HFFc6 (cell line): ENCODE measurements at regions not wholly inside any gene's neighbourhood (a gene's known extent, or its start where the extent isn't known, plus 50 kb on each side); places are given as distances from the start of the nearest gene placed in this dataset.

Source experiments
- DNase-seq: peaks from one replicate; pipeline ENCODE4 v3.0.0-alpha.2; 2018
- H3K27ac Mint-ChIP-seq: 2 replicates; pipeline ENCODE4 v1.8.0; 2020; ENCODE audit warnings: mild to moderate bottlenecking, mixed read lengths
- H3K27me3 Mint-ChIP-seq: 2 replicates; pipeline ENCODE4 v1.8.0; 2021; ENCODE audit warnings: mild to moderate bottlenecking, moderate library complexity, mixed read lengths; ENCODE audit not compliant: insufficient read depth
- H3K36me3 Mint-ChIP-seq: 2 replicates; pipeline ENCODE4 v1.8.0; 2021; ENCODE audit warnings: low read depth, mixed read lengths
- H3K4me1 Mint-ChIP-seq: 2 replicates; pipeline ENCODE4 v1.8.0; 2020; ENCODE audit warnings: low read depth, mixed read lengths
- H3K4me3 Mint-ChIP-seq: 2 replicates; pipeline ENCODE4 v1.8.0; 2020; ENCODE audit warnings: mild to moderate bottlenecking, moderate library complexity, mixed read lengths
- H3K9me3 Mint-ChIP-seq: 2 replicates; pipeline ENCODE4 v1.8.0; 2020; ENCODE audit warnings: mild to moderate bottlenecking, mixed read lengths
- TF ChIP-seq, protein P1 (sequence below): fragments of 200-600 bp; sonication (generic); IDR thresholded peaks from 2 replicates; pipeline ENCODE4 v1.5.0; 2021; ENCODE audit warnings: antibody characterized with exemption, mild to moderate bottlenecking

DNA sequence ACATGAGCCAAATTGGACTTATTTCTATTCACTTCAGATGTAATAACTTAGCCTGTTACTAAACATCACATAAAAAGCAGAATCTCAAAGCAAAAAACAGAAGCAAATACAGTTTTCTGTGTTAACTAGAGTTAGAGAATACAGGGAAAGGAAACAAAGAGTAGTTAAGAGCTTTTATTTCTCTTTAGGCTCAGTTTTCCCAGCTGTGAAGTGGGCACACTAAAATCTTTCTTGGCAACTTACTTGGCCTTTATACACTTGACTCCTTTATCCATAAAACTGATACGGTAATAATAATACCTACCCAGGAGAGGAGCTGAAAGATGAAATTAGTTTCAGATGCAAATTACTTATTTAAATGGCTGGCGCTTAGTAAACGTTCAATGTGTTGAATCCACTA is 132.8 kb upstream of the SPATS2L start:
- Mint-ChIP-seq H3K27me3 (peaks cover 10% of the 10 kb centered on the region; the same call in 1 of the 2 replicates), H3K36me3 (0 out of 2 replicates have a peak, but pooled peaks cover 4% of the 10 kb centered on the region), H3K4me3 (no peak overlapping the region), H3K4me1 (peaks cover 38% of the 10 kb centered on the region), H3K27ac (no peak overlapping the region), H3K9me3 (no peaks in the 10 kb centered on the region; the same call in 1 of the 2 replicates)
- no peak for DNase-seq
- TF ChIP-seq, protein P1, sequence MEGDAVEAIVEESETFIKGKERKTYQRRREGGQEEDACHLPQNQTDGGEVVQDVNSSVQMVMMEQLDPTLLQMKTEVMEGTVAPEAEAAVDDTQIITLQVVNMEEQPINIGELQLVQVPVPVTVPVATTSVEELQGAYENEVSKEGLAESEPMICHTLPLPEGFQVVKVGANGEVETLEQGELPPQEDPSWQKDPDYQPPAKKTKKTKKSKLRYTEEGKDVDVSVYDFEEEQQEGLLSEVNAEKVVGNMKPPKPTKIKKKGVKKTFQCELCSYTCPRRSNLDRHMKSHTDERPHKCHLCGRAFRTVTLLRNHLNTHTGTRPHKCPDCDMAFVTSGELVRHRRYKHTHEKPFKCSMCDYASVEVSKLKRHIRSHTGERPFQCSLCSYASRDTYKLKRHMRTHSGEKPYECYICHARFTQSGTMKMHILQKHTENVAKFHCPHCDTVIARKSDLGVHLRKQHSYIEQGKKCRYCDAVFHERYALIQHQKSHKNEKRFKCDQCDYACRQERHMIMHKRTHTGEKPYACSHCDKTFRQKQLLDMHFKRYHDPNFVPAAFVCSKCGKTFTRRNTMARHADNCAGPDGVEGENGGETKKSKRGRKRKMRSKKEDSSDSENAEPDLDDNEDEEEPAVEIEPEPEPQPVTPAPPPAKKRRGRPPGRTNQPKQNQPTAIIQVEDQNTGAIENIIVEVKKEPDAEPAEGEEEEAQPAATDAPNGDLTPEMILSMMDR = no peak

DNA sequence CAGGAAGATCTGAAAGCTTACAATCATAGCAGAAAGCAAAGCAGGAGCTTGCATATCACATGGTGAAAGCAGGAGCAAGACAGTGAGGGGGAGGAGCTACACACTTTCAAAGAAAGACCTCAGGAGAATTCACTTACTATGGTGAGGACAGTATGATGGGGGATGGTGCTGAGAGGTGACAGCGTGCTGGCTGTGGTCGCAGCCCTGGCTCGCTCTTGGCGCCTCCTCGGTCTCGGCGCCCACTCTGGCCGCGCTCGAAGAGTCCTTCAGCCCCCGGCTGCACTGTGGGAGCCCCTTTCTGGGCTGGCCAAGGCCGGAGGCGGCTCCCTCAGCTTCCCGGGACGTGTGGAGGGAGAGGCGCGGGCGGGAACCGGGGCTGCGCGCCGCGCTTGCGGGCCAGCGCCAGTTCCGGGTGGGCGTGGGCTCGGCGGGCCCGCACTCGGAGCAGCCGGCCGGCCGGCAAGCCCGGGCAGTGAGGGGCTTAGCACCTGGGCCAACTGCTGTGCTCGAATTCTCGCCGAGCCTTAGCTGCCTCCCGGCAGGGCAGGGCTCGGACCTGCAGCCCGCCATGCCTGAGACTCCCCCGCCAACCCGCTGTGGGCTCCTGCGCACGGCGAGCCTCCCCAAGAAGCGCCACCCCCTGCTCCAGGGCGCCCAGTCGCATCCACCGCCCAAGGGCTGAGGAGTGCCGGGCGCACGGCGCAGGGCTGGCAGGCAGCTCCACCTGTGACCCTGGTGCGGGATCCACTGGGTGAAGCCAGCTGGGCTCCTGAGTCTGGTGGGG is 131.9 kb upstream of the SPATS2L start:
- TF ChIP-seq, protein P1 = no peak
- H3K4me1 Mint-ChIP-seq = peaks cover 28% of the 10 kb centered on the region

DNA sequence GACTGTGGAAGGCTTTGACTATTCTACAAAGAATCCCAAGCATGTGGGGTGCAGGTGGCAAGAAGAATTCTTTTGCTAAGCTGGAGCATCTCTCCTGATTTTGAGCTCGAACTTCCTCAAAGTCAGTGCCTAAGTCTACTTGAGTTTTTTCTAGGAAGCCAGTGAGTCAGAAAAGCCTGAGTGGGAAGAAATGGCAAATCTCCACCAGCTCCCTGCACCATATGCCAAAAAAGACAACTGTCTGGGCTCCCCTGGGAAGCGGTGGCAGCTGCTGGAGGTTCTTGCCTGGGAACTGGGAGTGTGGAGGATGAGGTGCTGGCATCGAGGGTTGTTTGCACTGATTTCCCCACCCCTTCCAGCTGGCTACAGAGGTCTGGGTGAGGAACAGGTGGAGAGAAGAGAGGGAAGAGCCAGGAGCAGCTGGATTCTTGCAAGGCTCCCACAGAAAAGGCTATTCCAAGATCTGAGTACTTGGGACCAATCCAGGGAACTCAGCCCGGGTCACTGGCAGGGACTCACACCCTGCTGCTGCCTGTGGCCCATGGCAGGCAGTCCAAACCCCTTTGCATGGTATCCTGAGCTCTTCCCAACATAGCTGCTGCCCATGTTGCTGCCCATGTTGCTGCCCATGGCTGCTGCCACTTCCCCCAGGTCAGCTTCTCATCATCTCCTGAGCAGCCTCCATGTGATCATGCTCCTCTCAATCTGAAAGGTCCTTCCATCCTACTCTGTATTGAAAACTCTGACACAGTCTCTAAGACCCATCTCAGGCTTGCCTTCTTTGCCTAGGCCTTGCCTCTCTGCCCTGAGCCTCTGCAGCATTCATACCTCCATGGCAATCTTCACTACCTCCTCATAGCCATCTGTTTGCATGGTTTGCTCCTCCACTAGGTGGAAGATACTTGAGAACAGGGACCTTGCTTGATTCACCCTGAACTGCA is 128.3 kb upstream of the SPATS2L start:
- no peaks in the 10 kb centered on the region; the same call in 1 of the 2 replicates for H3K9me3 Mint-ChIP-seq
- no peak overlapping the region for H3K4me3 Mint-ChIP-seq
- H3K4me1 Mint-ChIP-seq = peaks cover 13% of the 10 kb centered on the region
- no peak overlapping the region for H3K27ac Mint-ChIP-seq
- 0 out of 2 replicates have a peak, but pooled peaks cover 4% of the 10 kb centered on the region for H3K36me3 Mint-ChIP-seq
- DNase-seq = no peak
- H3K27me3 Mint-ChIP-seq = peaks cover 11% of the 10 kb centered on the region
- TF ChIP-seq, protein P1 = no peak

More for the DNA sequence above, 131.9 kb upstream of the SPATS2L start:
- Mint-ChIP-seq H3K4me3 (no peak overlapping the region), H3K9me3 (no peaks in the 10 kb centered on the region; the same call in 1 of the 2 replicates), H3K27me3 (peaks cover 10% of the 10 kb centered on the region; the same call in 1 of the 2 replicates), H3K27ac (no peak overlapping the region), H3K36me3 (0 out of 2 replicates have a peak, but pooled peaks cover 4% of the 10 kb centered on the region)
- no peak for DNase-seq

DNA sequence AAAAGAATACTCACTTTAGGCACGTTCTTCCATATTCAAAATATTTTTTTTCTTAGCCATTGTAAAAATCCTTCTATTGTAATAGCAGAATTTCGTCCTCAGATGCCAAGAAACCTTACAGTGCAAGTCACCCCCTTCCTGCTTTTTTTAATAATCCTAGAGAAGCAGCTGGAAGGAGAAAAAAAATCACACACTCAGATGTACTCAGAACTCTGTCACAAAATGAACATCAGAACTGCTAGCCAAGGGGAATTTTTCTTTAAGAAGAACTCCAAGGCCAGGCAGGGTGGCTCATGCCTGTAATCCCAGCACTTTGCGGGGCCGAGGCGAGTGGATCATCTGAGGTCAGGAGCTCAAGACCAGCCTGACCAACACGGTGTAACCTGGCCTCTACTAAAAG is 127.3 kb upstream of the SPATS2L start:
- H3K36me3 Mint-ChIP-seq = 0 out of 2 replicates have a peak, but pooled peaks cover 4% of the 10 kb centered on the region
- H3K27me3 Mint-ChIP-seq = peaks cover 13% of the 10 kb centered on the region
- no peak for DNase-seq
- no peak overlapping the region for H3K27ac Mint-ChIP-seq
- H3K9me3 Mint-ChIP-seq = no peaks in the 10 kb centered on the region; the same call in 1 of the 2 replicates
- TF ChIP-seq, protein P1 = no peak
- H3K4me3 Mint-ChIP-seq = no peak overlapping the region
- peaks cover 9% of the 10 kb centered on the region for H3K4me1 Mint-ChIP-seq

DNA sequence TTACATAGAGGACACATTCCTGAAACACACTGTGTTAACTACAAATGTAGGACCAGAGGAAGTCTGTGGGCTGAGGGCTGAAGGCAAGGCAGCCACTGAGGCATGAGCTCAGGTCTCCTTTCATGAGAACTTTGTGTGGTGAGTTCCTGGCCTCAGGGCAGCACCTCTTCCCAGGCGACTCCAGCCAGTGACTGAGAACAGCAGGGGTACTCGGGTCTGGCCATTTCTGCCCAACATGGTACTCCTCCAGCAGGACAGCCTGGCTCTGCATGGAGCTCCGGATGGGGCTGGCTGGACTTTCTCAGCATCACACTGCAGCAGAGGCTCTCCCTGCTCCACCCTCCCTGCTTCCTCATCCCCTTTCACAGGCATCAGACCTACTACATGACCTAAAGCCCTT is 125.5 kb upstream of the SPATS2L start:
- no peak overlapping the region for H3K4me3 Mint-ChIP-seq
- no peak for DNase-seq
- H3K9me3 Mint-ChIP-seq = no peaks in the 10 kb centered on the region
- no peak overlapping the region for H3K27ac Mint-ChIP-seq
- peaks cover 25% of the 10 kb centered on the region for H3K27me3 Mint-ChIP-seq
- peaks cover 9% of the 10 kb centered on the region for H3K4me1 Mint-ChIP-seq
- TF ChIP-seq, protein P1 = no peak
- H3K36me3 Mint-ChIP-seq = no peaks in the 10 kb centered on the region
